HG03097 (cell line): ENCODE measurements at regions not wholly inside any gene's neighbourhood (a gene's known extent, or its start where the extent isn't known, plus 50 kb on each side); places are given as distances from the start of the nearest gene placed in this dataset.

Source experiments
- ATAC-seq: cut with Tn5 transposase; IDR thresholded peaks from one replicate; pipeline ENCODE4 v1.9.1; 2021; ENCODE audit not compliant: unreplicated experiment, low FRiP score

DNA sequence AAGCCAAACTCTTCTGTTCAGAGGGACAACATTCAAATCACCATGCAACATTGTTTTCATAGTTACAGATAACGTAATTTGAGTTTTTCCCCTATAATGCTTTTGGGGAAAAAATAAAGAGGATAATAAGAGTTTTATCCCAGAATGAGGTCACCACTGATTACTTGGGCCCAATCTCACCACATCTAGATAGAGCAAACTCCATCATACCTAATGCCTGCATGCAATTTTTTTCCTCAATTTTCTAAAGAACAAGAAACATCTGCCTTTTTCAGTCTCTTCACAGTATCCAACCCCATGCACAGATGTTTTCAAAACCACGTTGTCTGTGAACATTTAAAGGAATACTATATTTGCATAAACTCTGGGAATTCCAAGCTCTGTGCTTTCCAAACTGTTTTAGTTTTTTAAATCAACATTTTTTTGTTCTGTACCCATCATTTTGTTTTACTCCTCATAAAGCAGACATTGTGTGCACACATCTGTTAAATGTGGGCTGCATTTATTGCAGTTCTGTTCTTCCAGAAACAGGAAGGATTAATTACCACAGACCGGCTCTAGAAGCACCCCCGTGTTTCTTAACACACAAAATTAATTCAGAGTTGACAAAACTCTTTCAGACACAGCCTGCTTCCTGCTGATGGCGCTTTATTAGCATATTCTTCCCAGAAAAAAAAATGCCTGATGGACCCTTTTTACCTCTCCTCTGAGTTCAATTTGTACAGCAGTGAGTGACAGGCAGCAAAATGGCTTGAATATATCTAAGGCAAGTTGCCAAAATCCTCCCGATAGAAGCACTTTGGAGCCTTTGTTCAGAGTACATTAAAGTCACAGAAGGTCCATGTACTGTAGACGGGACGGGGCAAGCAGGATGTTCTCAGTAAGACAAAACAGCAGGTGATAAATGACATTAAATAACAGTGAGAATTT lies 1171.9 kb downstream of the EFNB2 start:
- ATAC-seq, result no peak

DNA sequence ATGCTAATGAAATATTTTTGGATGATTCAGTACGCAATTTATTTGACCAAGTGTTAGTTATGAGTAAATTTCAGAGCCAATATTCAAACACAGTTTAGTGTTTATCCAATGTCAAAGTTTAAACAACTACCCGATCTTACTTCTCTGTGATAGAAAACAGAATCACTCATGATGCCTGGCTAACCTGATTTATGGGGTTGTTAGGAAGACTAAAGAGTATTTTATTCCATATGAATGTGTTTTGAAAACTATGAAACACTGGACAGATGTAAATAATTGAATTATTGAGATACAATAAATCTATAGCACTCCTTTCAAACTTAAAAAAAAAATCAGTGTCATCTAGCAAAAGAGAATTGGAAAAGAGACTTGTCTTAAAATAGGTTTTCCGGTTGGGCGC lies 1181.8 kb downstream of the EFNB2 start:
- ATAC-seq, result no peak

DNA sequence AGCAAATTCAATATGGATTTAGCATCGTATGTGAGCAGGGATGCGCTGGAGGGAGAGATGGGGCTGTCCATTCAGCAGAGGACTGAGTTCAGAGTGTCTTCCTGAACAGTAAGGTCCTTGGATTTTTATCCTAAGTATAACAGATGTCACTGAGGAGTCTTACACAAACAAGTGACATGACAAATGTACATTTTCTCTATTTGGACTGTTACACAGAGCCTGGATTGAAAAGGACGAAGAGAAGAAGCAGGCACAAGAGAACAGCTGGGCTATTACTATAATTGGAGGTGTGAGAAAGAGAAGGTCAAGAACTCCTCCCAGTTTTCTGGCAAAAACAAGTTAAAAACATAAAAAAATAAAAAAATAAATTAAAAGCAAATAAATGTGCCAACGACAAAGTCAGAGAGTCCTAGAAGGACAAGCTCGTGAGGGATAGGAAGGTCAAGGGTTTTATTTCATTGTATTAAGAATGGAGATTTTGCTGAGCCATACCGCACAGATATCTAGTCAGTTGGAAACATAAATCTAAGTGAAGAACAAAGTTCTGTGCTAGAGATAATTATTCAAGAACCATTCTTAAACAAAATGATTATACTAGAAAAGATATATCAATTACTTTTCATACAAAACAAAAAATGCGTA lies 1186.3 kb downstream of the EFNB2 start:
- no peak for ATAC-seq

DNA sequence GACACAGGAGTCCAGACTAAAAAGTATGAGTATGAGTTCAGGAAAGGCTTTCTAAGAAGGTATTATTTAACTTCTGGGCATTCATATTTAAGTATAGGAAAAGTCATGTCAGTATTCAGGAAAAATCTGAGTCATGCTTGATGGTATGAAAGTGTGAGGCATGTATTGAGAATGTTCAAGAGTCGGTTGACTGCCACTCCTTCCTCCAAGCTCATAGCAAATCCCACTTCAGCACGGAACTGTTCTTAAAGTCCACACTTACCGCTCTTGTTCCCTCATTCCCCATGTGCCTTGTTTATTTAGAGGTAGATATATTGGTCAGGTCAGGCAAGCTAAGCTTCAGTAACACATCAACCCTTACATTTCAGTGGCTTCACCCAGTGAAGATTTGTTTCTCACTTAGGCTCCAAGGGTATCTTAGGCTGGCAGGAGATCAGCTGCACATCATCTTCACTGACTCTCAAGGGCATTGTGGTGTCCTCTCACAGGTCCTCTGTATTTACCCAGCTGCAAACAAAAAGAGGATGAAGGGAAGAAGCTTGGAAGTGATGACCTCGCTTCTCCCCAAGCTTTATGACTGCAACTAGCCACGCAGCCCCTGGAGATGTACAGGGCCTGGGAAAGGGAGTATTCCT lies 1189.2 kb downstream of the EFNB2 start:
- ATAC-seq, result no peak

DNA sequence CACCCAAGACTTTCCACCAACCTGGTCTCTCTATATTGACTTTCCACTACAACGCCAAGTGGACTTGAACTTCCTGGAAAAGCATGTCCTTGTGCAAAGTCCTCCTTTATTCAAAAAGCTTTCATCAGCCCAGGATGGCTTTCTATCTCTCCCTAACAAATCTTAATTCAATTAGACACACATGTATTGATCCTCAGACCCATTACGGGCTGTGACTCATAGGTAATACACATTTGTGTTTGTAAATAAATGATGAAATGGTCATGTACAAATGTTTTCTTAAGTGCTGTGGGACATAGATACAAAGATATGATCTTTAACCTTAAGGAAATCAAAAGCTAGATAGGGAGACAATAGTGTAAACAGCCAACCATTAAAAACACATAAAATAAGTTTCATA lies 1189.7 kb downstream of the EFNB2 start:
- no peak for ATAC-seq

DNA sequence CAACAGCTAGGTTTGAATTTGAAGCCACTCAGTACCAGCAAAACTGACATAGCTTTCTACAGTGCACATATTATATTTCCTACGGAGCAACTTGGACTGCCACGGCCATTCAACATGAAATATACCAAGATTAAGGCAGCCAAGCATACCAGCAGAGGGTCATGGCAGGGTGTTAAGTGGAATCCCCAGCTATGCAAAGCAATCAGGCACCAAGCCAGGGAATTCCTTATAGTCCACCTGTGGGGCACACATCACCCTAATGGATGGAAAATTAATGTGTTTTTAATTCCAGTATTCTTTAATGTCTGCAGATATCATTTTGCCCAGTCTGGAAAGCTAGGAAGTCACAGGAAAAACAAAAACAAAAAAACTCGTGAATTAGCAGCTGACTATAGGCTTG lies 1190.3 kb downstream of the EFNB2 start:
- no peak for ATAC-seq

DNA sequence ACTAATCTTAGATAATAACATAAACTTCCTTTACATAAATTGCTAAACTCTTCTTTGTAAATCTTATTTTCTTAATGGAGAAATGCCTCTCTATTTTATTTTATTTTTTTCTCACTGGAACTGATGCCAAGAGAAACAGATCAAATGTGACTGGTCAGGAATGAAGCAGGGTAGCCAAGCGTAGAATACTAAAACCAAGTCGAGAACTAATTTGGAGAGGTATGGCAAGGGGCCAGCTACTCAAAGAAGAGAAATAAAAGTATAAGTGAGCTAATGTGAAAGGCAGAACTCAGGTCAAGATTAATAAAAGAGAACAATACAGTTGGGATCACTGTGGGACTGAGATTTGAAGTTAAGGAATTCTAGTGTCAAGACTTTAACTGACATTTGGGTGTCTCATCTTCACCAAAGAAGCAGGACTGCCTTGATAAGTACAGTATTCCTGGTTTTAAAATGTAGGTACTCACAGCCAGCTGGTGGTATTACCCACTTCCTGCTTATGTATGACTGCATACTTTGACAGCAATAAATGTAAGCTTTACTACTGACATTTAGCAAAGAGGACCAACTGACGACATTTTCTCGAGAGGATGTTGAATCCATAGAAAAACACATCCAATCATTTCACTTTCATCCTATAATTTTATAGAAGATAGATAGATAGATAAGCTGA lies 1192.2 kb downstream of the EFNB2 start:
- no peak for ATAC-seq

DNA sequence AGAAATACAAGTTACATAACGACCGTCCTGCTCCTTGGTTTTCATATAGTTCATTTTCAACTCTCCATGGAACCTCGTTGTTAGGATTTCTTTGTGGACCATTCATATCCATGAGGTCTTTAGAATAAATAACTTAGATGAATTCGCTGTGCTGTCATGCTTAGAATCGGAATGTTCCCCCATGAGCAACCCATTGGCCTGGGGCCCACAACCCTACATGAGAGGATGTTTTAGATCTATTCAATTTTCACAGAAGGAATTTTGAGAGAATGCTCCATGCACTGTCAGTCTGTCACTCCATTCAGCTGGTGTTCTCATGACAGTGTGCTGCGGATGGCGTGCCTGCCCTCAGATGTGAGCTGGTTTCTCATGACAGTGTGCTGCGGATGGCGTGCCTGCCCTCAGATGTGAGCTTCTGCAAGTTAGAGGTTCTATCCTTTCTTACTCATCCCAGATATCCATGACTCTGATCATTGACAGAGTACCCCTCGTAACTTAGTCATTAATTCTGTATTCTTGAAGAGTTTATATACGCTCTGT lies 1193.1 kb downstream of the EFNB2 start:
- no peak for ATAC-seq

DNA sequence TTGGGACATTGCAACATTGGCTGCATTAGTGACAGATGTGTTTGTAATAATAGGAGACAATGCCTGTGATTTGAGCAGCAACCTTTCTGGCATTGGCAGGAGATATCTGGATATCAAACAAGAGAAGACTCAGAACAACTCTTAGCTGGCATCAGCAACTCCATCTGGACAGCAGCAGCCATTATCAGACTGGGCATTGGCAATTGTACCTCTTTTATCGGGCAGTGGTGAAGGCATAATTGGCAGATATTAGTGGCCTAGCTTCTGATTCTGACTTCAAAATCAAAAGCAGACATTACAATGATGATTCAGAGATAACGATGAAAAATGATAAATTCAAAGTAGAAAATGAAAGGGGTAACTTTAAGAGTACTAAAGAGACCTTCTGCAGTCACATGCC lies 1193.7 kb downstream of the EFNB2 start:
- no peak for ATAC-seq

DNA sequence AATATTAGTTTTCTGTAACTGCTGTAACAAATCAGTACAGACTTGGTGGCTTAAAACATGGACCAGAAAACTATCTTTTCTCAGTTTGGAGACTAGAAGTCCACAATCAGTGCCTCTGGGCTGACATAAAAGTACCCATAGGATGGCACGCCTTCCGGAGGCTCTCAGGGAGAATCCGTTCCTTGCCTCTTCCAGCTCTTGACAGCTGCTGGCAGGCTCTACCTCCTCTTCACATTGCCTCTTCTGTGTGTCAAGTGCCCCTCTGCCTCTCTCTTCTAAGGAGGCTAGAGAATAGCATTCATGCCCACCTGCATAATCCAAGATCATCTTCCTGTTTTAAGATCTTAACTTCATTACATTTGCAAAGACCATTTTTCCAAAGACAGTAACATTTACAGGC lies 1194.2 kb downstream of the EFNB2 start:
- ATAC-seq, result no peak

DNA sequence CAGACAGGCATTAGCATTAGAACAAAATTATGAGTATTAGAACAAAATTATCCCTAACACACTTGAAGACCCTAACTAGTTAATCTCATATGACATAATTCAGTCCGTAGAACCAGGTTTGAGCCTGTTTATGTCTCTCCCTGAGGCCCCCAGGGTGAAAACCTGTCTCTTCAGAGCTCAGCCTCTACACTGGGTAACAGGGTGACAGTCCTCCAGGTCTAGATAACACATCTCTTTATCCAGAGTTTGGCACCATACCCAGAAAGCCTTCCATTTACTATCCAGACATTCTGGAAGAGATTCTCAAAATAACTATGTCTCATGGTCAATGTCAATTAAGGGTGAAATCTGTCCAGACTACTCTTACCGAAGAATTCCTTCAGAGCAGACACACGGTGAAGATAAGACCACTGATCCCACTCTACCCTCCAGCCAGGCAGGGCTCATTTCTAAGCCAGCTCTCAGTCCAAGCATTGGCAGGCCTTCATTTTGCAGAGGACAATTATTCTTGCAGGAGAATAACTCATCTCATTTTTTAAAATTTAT lies 1195.3 kb downstream of the EFNB2 start:
- no peak for ATAC-seq

DNA sequence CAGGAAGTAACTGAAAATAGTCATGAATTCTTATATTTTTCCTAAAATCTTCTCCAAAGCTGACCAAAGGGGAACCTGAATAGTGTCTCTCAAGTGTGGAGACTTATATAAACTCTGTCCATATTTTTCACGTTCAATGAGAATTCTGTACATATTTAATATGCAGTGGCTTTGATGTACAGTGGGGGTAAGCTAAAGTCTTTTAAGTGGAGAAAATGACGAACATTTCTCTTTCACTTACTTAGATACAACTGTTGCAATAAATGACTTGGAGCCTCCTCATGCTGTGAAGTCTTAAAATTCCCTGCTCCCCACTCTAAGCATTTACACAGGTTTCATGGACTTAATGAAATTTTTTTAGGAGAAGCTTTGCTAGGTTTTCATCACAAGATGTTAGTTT lies 1196.7 kb downstream of the EFNB2 start:
- no peak for ATAC-seq

DNA sequence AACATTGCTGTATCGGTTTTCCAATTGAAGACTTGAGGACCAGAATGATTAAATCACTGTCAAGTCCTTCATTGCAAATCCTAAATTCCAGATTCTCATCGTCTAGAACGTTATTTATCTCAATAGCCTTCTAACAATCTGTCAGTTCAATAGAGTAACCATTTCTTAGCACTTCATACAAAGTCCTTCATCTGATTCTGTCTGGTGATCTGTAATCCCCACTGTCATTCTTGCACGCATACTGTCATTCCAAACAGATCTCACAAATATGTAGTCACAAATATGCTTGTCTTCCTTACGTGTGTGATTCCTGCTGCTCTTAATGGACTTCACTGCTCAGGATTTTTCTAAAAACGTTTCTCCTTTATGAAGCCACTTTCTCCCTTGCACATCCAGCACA lies 1197.5 kb downstream of the EFNB2 start:
- ATAC-seq, result no peak

DNA sequence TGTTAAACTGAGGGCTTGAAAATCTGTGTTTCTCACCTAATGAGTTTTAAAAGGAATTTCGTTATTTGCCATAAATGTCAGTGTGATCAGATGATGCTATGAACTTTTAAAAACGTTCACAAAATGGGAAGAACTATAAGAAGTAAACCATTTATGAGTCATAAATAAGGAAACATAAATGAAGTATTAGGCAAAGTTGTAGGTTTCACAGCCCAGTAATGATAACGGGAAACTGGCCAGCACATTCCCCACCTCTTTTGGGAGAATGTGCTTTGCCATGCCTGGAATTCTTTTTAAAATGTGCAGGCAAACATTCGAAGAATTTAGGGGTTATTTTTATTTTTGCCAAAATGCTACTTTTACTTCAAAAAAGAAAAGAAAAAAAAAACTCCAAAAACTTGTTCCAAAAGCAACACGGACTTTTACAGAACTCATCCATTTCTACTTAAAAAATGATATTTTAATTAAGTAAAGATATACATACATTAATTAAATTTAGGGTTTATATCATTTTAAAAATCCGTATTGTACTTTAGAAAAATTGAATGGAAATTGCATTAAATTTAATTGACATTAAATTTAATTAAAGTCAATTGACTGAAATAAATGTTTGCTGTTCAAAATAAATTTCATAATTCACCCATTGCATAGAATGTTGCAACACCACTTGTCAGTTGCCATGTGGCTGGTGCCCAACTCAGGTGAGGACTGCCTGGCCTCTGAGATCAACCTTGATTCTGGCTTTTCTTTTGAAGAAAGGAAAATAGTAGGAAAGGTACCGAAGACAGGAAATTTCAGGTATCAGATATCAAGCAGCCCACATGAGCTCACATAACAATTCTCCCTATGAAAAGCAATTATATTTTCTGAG lies 1198.5 kb downstream of the EFNB2 start:
- ATAC-seq, result no peak

DNA sequence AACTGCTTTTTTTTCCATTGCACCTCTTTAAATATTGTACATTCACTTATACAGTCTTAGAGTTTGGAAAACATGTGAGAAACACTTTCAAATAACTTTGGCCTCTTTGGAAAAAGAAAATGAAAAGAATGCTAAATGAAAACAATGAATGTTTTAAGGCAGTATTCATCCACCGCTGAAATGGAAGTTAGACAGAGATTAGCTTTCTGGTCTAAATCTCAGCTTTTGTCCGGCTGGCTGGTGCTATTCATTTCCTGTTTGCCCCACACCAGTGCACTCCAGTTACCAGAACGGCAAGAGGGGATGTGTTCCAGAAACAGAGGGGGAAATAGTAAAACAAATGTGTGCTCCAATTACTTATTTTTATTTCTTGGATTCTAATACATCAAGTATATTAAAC lies 1201.3 kb downstream of the EFNB2 start:
- ATAC-seq, result no peak

DNA sequence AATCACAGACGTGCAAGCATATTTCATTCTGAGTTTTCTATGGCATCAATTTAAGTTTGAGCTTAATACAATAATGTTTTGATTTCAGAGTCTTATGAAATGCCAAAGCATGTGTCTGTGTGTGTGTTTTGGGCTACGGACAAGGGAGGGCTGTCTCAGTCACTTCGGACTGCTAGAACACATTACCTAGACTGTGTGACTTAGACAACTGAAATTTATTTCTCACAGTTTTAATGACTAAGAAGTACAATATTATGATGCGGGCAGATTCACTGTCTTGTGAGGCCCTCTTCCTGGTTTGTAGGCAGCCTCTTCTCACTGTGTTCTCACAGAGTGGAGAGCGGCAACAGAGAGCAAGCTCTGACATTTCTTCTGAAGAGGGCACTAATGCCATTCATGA lies 1202.0 kb downstream of the EFNB2 start:
- ATAC-seq, result no peak

DNA sequence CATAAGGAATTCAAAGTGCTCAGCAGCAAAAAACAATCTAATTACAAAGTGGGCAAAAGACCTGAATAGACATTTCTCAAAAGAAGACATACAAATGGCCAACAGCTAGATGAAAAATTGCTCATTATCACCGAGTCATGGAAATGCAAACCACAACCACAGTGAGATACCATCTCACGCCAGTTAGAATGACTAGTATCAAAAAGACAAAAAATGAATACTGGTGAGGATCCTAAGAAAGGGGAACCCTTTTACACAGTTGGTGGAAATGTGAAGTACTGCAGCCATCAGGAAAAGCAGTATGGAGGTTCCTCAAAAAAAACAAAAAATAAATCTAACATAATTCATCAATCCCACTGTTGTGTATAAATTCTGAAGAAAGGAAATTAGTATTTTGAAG lies 1206.1 kb downstream of the EFNB2 start:
- no peak for ATAC-seq

DNA sequence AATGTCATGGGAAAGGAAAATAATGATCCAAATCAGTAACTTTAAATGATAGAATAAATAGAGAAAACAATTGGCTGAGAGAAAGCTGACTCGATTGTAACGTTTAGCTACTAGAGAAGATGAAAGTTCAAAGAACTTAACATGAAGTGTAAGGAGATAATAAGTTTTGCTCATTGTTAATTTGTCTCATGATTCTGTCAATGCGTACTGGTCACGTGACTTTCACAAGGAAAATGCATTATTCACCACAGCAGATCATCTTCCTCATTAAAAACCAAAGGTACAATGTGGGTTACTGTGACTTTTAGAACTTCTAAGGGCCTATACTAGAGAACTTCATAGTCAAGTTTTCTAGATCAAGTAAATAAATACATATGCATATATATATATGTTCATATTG lies 1207.2 kb downstream of the EFNB2 start:
- no peak for ATAC-seq

DNA sequence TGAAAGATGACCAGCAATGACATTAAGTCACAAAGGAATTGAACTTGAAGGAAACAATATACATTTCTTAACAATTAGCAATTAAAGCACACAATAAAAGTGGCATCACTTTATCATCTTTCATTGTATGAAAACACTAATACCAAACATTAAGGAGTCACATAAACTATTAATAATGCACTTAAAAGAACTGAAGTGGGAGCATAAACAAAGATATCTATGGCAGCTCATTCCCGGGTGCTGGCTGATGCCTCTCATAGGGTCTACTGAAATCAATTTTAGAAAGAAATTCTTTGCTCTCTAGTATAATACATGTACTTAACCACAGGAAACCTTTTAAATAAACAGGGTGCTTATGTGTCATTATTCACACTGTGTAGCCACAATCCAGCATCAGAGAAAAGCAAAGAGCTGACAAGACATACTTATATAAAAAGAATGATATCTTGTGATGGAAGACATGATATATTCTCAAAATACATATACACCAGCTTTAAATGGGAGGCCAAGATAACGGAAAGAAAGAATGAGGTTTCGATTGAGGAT lies 1207.8 kb downstream of the EFNB2 start:
- ATAC-seq, result no peak
